CD8-positive, alpha-beta memory T cell (primary cell): ENCODE measurements at regions not wholly inside any gene's neighbourhood (a gene's known extent, or its start where the extent isn't known, plus 50 kb on each side); places are given as distances from the start of the nearest gene placed in this dataset.

Source experiments
- CTCF ChIA-PET: fragments of 350-600 bp; sonication (Branson Sonifier 250); formaldehyde crosslinking; loops from one replicate; lab custom pipeline; 2021; ENCODE audit warnings: antibody characterized with exemption; lab: Charles Lee
- POLR2A ChIA-PET: fragments of 350-600 bp; sonication (Branson Sonifier 250); formaldehyde crosslinking; loops from one replicate; lab custom pipeline; 2021; ENCODE audit warnings: antibody characterized with exemption; lab: Charles Lee
- DNase-seq, 5 donors: peaks; one replicate each; pipeline versions ENCODE4 v3.0.0 to v3.0.0-alpha.2; 2020 to 2022; ENCODE audit warnings: mixed read lengths in 1 of 5
- H3K27ac ChIP-seq: one replicate; pipeline ENCODE4 v1.7.0; 2013; ENCODE audit warnings: low read depth, mild to moderate bottlenecking, low read length, moderate library complexity
- H3K27me3 ChIP-seq: 2 replicates; pipeline ENCODE4 v1.7.0; 2013; ENCODE audit warnings: low read length, mild to moderate bottlenecking; ENCODE audit not compliant: insufficient read depth, poor library complexity, severe bottlenecking
- H3K36me3 ChIP-seq: 2 replicates; pipeline ENCODE4 v1.7.0; 2013; ENCODE audit warnings: mild to moderate bottlenecking, low read length, moderate library complexity; ENCODE audit not compliant: insufficient read depth
- H3K4me1 ChIP-seq: 2 replicates; pipeline ENCODE4 v1.7.0; 2013; ENCODE audit warnings: mild to moderate bottlenecking, low read length, moderate library complexity; ENCODE audit not compliant: insufficient read depth
- H3K4me3 ChIP-seq: 2 replicates; pipeline ENCODE4 v1.7.0; 2013; ENCODE audit warnings: mild to moderate bottlenecking, low read length
- H3K9me3 ChIP-seq: 2 replicates; pipeline ENCODE4 v1.7.0; 2013; ENCODE audit warnings: mild to moderate bottlenecking, low read length
- H3K27ac Mint-ChIP-seq, 8 donors: one replicate each; pipeline ENCODE4 v1.8.0; 2020 to 2021; ENCODE audit warnings: mixed read lengths in 8 of 8, mild to moderate bottlenecking in 6 of 8, inconsistent platforms in 3 of 8, moderate library complexity in 3 of 8
- H3K27me3 Mint-ChIP-seq, 2 donors: one replicate each; pipeline ENCODE4 v1.8.0; 2020 to 2021; ENCODE audit warnings: mixed read lengths in 2 of 2, mild to moderate bottlenecking in 1 of 2, moderate library complexity in 1 of 2
- H3K36me3 Mint-ChIP-seq, 3 donors: one replicate each; pipeline ENCODE4 v1.8.0; 2020 to 2021; ENCODE audit warnings: mixed read lengths in 3 of 3, inconsistent platforms in 1 of 3, mild to moderate bottlenecking in 1 of 3
- H3K4me1 Mint-ChIP-seq, 3 donors: one replicate each; pipeline ENCODE4 v1.8.0; 2020 to 2021; ENCODE audit warnings: mixed read lengths in 3 of 3, inconsistent platforms in 1 of 3, mild to moderate bottlenecking in 1 of 3
- H3K4me3 Mint-ChIP-seq, 7 donors: one replicate each; pipeline ENCODE4 v1.8.0; 2020 to 2021; ENCODE audit warnings: mixed read lengths in 7 of 7, mild to moderate bottlenecking in 6 of 7, moderate library complexity in 4 of 7, inconsistent platforms in 2 of 7
- H3K9me3 Mint-ChIP-seq, 5 donors: one replicate each; pipeline ENCODE4 v1.8.0; 2020 to 2022; ENCODE audit warnings: mixed read lengths in 5 of 5, mild to moderate bottlenecking in 3 of 5, moderate library complexity in 2 of 5, inconsistent platforms in 1 of 5

DNA sequence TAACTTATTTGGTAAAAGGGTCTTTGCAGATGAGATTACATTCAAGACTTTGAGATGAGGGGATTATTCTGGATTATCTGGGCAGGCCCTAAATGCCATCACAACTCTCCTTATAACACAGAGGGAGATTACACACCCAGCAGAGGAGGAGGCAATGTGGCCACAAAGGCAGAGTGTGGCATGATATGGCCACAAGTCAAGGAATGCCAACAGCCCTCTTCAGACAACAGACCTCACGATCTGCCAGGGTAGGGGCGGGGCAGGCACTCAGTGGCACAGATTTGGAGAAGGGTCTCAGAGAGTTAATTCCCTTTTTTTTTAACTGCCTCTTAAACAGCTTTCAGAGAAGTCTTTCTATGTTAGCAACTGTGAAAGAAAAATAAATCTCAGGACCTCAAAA lies 96.9 kb downstream of the CYP26B1 start:
- Histone ChIP-seq H3K27ac (no peak overlapping the region), H3K27me3 (no peaks in the 10 kb centered on the region), H3K4me3 (no peak overlapping the region), H3K4me1 (no peaks in the 10 kb centered on the region), H3K36me3 (no peaks in the 10 kb centered on the region), H3K9me3 (no peaks in the 10 kb centered on the region)
- Mint-ChIP-seq H3K27me3 (peaks cover 6 to 11% of the 10 kb centered on the region in 2 donors), H3K4me3 (no peak overlapping the region), H3K9me3 (peaks cover 2 to 23% (median 8%) of the 10 kb centered on the region in 5 donors), H3K4me1 (no peaks in the 10 kb centered on the region), H3K36me3 (no peaks in the 10 kb centered on the region), H3K27ac (no peak overlapping the region)
- DNase-seq, result no peak
- ChIA-PET POLR2A (no interaction called here), CTCF (no interaction called here)

DNA sequence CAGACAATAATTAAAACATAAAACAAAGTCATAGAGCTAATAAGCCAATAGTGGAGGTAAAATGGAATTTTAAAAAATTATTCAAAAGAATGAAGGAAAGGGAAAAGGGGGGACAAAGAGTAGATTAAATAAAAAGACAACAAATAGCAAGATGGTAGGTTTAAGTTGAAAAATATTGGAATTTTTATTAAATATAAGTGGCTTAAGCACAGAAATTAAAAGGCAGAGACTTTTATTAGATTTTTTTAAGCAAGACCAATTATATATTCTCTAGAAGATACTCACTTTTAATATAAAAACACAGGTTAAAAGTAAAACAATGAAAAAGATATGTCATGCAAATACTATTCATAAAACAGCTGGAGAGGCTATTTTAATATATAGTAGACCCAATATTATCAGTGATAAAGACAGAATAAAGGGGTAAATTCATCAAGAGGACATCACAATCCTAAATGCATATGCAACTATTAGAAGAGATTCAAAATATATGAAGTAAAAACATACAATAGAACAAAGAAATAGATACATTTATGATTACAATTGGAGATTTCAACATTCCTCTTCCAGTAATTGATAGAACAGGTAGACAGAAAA lies 98.7 kb downstream of the CYP26B1 start:
- no peak overlapping the region for H3K4me3 Mint-ChIP-seq
- Histone ChIP-seq H3K9me3 (no peaks in the 10 kb centered on the region), H3K27ac (no peak overlapping the region), H3K36me3 (no peaks in the 10 kb centered on the region), H3K4me3 (no peak overlapping the region), H3K4me1 (no peaks in the 10 kb centered on the region), H3K27me3 (no peaks in the 10 kb centered on the region)
- peaks cover 7 to 11% of the 10 kb centered on the region in 2 donors for H3K27me3 Mint-ChIP-seq
- CTCF ChIA-PET, result no interaction called here
- no peaks in the 10 kb centered on the region for H3K4me1 Mint-ChIP-seq
- peaks cover 4 to 31% (median 12%) of the 10 kb centered on the region in 5 donors for H3K9me3 Mint-ChIP-seq
- no peak for DNase-seq
- H3K27ac Mint-ChIP-seq, result no peak overlapping the region
- no peaks in the 10 kb centered on the region for H3K36me3 Mint-ChIP-seq
- POLR2A ChIA-PET, result no interaction called here

DNA sequence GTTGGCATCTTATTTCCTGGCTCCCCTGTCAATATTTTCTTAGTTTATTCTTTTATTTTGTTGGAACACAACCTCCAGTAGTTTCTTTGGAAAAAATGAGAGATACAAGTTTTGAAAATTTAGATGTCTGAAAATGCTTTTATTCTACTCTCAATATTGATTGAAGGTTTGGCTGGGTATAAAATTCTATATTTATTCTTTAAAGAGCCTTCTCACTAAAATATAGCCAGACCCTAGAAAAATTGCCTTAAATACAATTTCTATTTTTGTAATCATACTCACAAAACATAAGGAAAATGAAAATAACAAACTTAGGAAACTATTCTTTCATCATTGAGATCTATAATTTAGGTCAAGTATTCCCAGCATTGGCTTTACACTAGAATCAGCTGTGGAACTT lies 103.7 kb downstream of the CYP26B1 start:
- Mint-ChIP-seq H3K27me3 (peaks cover 4 to 11% of the 10 kb centered on the region in 2 donors), H3K4me1 (no peaks in the 10 kb centered on the region), H3K9me3 (peaks cover 8 to 39% (median 15%) of the 10 kb centered on the region in 5 donors), H3K4me3 (no peak overlapping the region), H3K36me3 (no peaks in the 10 kb centered on the region), H3K27ac (no peak overlapping the region)
- Histone ChIP-seq H3K4me3 (no peak overlapping the region), H3K36me3 (no peaks in the 10 kb centered on the region), H3K4me1 (no peaks in the 10 kb centered on the region), H3K27ac (no peak overlapping the region), H3K9me3 (no peaks in the 10 kb centered on the region), H3K27me3 (no peaks in the 10 kb centered on the region)
- DNase-seq, result no peak
- POLR2A ChIA-PET, result no interaction called here
- CTCF ChIA-PET, result no interaction called here

DNA sequence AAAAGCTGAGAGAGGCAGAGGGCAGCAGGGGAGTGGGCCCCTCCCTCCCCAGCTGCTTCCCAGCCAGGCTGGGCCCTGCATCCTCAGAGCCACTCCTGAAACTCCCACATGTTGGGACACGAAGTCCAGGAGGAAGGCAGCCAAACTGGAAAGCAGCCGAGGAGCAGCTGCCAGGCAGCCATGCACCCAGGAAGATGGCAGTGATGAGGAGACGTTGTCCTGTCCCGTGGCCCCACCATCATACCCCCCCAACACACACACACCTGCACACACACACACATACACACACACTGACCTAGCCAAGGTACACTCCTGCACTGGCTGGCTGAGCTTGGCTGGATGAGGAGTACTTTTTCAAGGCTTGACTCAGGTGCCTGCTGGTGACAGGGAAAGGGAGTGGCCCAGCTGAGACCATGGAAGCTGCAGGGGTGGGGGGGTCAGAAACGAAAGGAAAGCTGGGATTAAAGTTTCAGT lies 106.0 kb downstream of the CYP26B1 start:
- Mint-ChIP-seq H3K36me3 (no peaks in the 10 kb centered on the region), H3K27me3 (peaks cover 1 to 7% of the 10 kb centered on the region in 2 donors), H3K4me3 (no peak overlapping the region), H3K9me3 (peaks cover 5 to 26% (median 7%) of the 10 kb centered on the region in 5 donors), H3K27ac (no peak overlapping the region), H3K4me1 (no peaks in the 10 kb centered on the region)
- H3K36me3 ChIP-seq, result no peaks in the 10 kb centered on the region
- no peak overlapping the region for H3K4me3 ChIP-seq
- DNase-seq, result no peak
- no peak overlapping the region for H3K27ac ChIP-seq
- ChIA-PET POLR2A (no interaction called here), CTCF (no interaction called here)
- H3K4me1 ChIP-seq, result no peaks in the 10 kb centered on the region
- H3K9me3 ChIP-seq, result no peaks in the 10 kb centered on the region
- H3K27me3 ChIP-seq, result no peaks in the 10 kb centered on the region

DNA sequence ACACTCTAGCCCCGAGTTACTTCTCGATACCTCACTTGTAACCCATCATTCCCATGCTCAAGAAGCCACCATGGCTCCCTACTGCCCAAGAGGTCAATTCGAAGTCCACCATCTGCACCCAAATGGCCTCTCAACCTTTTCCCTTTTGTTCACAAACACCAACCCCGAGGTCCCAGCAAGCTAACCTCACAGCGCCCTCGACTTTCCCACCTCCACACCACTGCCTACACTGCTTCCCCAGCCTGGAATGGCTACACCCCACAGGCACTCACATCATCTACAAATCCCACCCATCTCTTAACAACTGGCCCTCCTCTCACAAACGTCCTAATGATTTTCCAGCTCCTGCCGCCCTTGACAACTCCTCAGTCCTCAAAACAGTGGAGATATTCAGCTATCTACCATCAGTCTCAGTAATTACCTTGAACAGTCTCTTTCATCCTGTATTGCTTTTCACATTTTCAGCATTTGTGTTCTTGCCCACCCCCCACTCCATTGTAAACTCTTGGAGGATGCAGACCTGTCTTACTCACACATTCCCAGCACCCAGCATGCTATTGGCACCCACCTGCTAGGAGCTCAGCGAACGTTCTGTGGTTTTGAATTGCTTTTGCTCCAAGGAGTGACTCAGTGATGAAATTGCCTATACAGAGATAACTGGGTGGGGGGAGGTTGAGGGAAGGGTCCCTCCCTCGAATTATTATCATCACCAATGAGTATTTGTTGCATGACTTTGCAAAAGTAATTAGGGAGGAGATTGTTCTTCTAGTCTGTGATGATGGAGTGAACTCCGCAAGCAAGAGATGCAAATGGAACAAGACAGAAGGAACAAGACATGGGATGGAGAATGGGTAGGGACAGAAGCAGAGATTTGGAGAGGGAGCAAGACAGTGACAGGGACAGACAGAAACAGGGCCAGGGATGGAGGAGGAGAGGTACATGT lies 106.8 kb downstream of the CYP26B1 start:
- H3K36me3 Mint-ChIP-seq, result no peaks in the 10 kb centered on the region
- Histone ChIP-seq H3K4me3 (no peak overlapping the region), H3K27me3 (no peaks in the 10 kb centered on the region), H3K9me3 (no peaks in the 10 kb centered on the region), H3K36me3 (no peaks in the 10 kb centered on the region), H3K27ac (no peak overlapping the region), H3K4me1 (no peaks in the 10 kb centered on the region)
- peaks cover 0 to 1% of the 10 kb centered on the region in 2 donors for H3K27me3 Mint-ChIP-seq
- no peak overlapping the region for H3K27ac Mint-ChIP-seq
- CTCF ChIA-PET, result no interaction called here
- no peak for DNase-seq
- POLR2A ChIA-PET, result no interaction called here
- peaks cover 5 to 19% (median 7%) of the 10 kb centered on the region in 5 donors for H3K9me3 Mint-ChIP-seq
- no peaks in the 10 kb centered on the region for H3K4me1 Mint-ChIP-seq
- no peak overlapping the region for H3K4me3 Mint-ChIP-seq

DNA sequence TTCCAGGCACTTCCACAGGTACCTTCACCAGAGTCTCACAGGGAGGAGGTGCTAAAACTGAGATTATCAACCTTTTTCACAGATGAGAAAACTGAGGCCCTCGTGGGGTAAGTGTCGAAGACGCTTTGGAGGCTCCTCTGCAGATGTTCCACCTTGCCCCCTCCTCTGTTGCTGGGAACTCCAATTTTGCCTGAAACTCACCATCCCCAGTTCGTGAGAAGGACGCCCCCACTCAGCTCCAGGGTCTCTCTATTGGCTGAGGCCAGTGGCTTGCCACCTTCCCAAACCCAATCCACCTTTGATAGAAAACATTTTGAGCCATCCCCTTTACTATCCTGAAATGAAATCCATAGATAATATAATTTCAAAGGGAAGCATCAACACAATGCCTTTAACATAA lies 109.1 kb downstream of the CYP26B1 start:
- H3K9me3 Mint-ChIP-seq, result peaks cover 0 to 7% (median under 1%) of the 10 kb centered on the region in 5 donors
- Histone ChIP-seq H3K9me3 (no peaks in the 10 kb centered on the region), H3K4me3 (no peak overlapping the region), H3K36me3 (no peaks in the 10 kb centered on the region), H3K27ac (no peak overlapping the region), H3K27me3 (no peaks in the 10 kb centered on the region), H3K4me1 (no peaks in the 10 kb centered on the region)
- DNase-seq, result no peak
- no peak overlapping the region for H3K27ac Mint-ChIP-seq
- H3K36me3 Mint-ChIP-seq, result no peaks in the 10 kb centered on the region
- ChIA-PET POLR2A (no interaction called here), CTCF (no interaction called here)
- H3K4me3 Mint-ChIP-seq, result peak overlapping the region in 1 of 7 donors; percentile 71
- H3K27me3 Mint-ChIP-seq, result no peaks in the 10 kb centered on the region
- H3K4me1 Mint-ChIP-seq, result no peaks in the 10 kb centered on the region

DNA sequence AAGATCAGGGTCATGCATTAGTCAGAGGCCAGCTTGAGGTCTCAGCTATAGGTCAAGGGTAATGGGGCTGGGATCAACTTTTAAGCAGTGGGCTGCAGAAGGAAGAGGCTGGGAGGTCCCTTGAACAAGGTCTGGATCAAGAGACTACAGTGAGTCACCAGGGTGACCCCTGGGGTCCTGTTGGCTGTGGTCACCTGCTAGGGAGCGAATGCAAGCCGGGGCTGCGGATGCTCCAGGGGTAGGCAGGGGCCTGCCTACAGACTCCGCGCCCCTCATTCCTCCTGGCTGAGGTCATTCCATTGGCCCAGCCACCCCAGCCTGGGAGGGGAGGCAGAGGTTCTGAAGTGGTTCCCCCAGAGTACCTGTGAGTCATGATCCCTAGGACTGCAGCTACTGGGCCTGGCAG lies 110.4 kb downstream of the CYP26B1 start:
- H3K4me3 Mint-ChIP-seq, result no peak overlapping the region
- H3K9me3 ChIP-seq, result no peaks in the 10 kb centered on the region
- no peaks in the 10 kb centered on the region for H3K4me1 Mint-ChIP-seq
- peaks cover 3 to 4% of the 10 kb centered on the region in 2 donors for H3K27me3 Mint-ChIP-seq
- no peaks in the 10 kb centered on the region for H3K36me3 ChIP-seq
- H3K9me3 Mint-ChIP-seq, result no peaks in the 10 kb centered on the region
- H3K27ac ChIP-seq, result no peak overlapping the region
- no peaks in the 10 kb centered on the region for H3K27me3 ChIP-seq
- no peaks in the 10 kb centered on the region for H3K4me1 ChIP-seq
- no peaks in the 10 kb centered on the region for H3K36me3 Mint-ChIP-seq
- no peak overlapping the region for H3K27ac Mint-ChIP-seq
- POLR2A ChIA-PET, result no interaction called here
- no peak overlapping the region for H3K4me3 ChIP-seq
- CTCF ChIA-PET, result no interaction called here
- no peak for DNase-seq

DNA sequence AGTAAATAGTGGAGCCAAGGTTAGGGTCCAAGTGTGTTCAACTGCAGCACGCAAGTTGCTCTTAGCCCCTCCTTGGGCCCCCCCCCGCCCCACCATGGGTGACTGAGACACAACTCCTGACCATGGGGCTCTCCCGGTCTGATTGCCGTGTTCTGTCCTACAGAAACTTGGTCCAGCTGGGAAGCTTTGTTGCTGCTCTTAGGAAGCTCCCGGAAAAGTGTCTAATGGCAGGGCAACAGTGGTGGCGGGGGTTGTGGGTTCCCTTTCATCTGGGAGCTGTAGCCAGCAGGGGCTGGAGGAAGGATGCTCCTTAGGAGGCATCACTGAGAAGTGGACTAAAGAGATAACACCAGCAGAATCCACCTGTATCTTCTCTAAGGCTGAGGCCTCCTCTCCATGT lies 111.1 kb downstream of the CYP26B1 start:
- H3K27me3 Mint-ChIP-seq, result peaks cover 3 to 4% of the 10 kb centered on the region in 2 donors
- no peaks in the 10 kb centered on the region for H3K4me1 Mint-ChIP-seq
- H3K27ac ChIP-seq, result no peak overlapping the region
- H3K4me1 ChIP-seq, result no peaks in the 10 kb centered on the region
- H3K4me3 Mint-ChIP-seq, result no peak overlapping the region
- H3K36me3 ChIP-seq, result no peaks in the 10 kb centered on the region
- no peak overlapping the region for H3K4me3 ChIP-seq
- DNase-seq, result no peak
- no peaks in the 10 kb centered on the region for H3K27me3 ChIP-seq
- no peaks in the 10 kb centered on the region for H3K9me3 ChIP-seq
- no peak overlapping the region for H3K27ac Mint-ChIP-seq
- H3K36me3 Mint-ChIP-seq, result no peaks in the 10 kb centered on the region
- CTCF ChIA-PET, result no interaction called here
- H3K9me3 Mint-ChIP-seq, result no peaks in the 10 kb centered on the region
- POLR2A ChIA-PET, result no interaction called here
